CD4-positive, alpha-beta memory T cell (primary cell): ENCODE measurements at regions not wholly inside any gene's neighbourhood (a gene's known extent, or its start where the extent isn't known, plus 50 kb on each side); places are given as distances from the start of the nearest gene placed in this dataset.
"Not testable (repeated sequence)": the region's sequence is repeated elsewhere in the genome, so short reads cannot be mapped to it uniquely, and the experiment has no call there.

Source experiments
- CTCF ChIA-PET: fragments of 350-600 bp; sonication (Branson Sonifier 250); formaldehyde crosslinking; loops from one replicate; lab custom pipeline; 2021; ENCODE audit warnings: inconsistent platforms; ENCODE audit not compliant: partially characterized antibody; lab: Charles Lee
- POLR2A ChIA-PET: fragments of 350-600 bp; sonication (Branson Sonifier 250); formaldehyde crosslinking; loops from one replicate; lab custom pipeline; 2021; ENCODE audit not compliant: partially characterized antibody; lab: Charles Lee
- DNase-seq, 5 donors: peaks; one replicate each; pipeline versions ENCODE4 v3.0.0 to v3.0.0-alpha.2; 2020 to 2022; ENCODE audit warnings: mixed read lengths in 1 of 5
- H3K27ac ChIP-seq: one replicate; pipeline ENCODE4 v1.7.0; 2013; ENCODE audit warnings: low read depth, low read length
- H3K27me3 ChIP-seq: 2 replicates; pipeline ENCODE4 v1.7.0; 2013; ENCODE audit warnings: mild to moderate bottlenecking, low read length, moderate library complexity; ENCODE audit not compliant: insufficient read depth
- H3K36me3 ChIP-seq: 2 replicates; pipeline ENCODE4 v1.7.0; 2013; ENCODE audit warnings: mild to moderate bottlenecking, low read length, moderate library complexity; ENCODE audit not compliant: insufficient read depth
- H3K4me1 ChIP-seq: 2 replicates; pipeline ENCODE4 v1.7.0; 2013; ENCODE audit warnings: mild to moderate bottlenecking, low read length, moderate library complexity; ENCODE audit not compliant: insufficient read depth
- H3K4me3 ChIP-seq, 2 donors: one replicate each; pipeline ENCODE4 v1.7.0; 2013; ENCODE audit warnings: low read length in 2 of 2, mild to moderate bottlenecking in 1 of 2
- H3K9me3 ChIP-seq, 2 donors: one replicate each; pipeline ENCODE4 v1.7.0; 2013; ENCODE audit warnings: low read length in 2 of 2, control low read depth in 1 of 2; ENCODE audit not compliant: control insufficient read depth in 1 of 2
- H3K27ac Mint-ChIP-seq, 7 donors: one replicate each; pipeline ENCODE4 v1.8.0; 2020 to 2021; ENCODE audit warnings: mixed read lengths in 7 of 7, mild to moderate bottlenecking in 6 of 7, inconsistent platforms in 3 of 7, moderate library complexity in 3 of 7
- H3K27me3 Mint-ChIP-seq, 2 donors: one replicate each; pipeline ENCODE4 v1.8.0; 2020 to 2021; ENCODE audit warnings: mixed read lengths in 2 of 2
- H3K36me3 Mint-ChIP-seq, 2 donors: one replicate each; pipeline ENCODE4 v1.8.0; 2020 to 2021; ENCODE audit warnings: mixed read lengths in 2 of 2, inconsistent platforms in 1 of 2, mild to moderate bottlenecking in 1 of 2
- H3K4me1 Mint-ChIP-seq, 4 donors: one replicate each; pipeline ENCODE4 v1.8.0; 2020 to 2021; ENCODE audit warnings: mixed read lengths in 4 of 4, mild to moderate bottlenecking in 1 of 4
- H3K4me3 Mint-ChIP-seq, 8 donors: one replicate each; pipeline ENCODE4 v1.8.0; 2020 to 2021; ENCODE audit warnings: mixed read lengths in 8 of 8, mild to moderate bottlenecking in 7 of 8, moderate library complexity in 6 of 8, inconsistent platforms in 3 of 8
- H3K9me3 Mint-ChIP-seq, 8 donors: one replicate each; pipeline ENCODE4 v1.8.0; 2020 to 2021; ENCODE audit warnings: mixed read lengths in 8 of 8, mild to moderate bottlenecking in 5 of 8, inconsistent platforms in 3 of 8, moderate library complexity in 1 of 8
- intact Hi-C: fragments of 100-400 bp; cut with micrococcal nuclease; formaldehyde crosslinking; loops from one replicate; pipeline ENCODE4 v1.15.1; 2023

- CTCF ChIA-PET = no interaction called here
- Mint-ChIP-seq H3K4me1 (no peaks in the 10 kb centered on the region), H3K9me3 (peaks cover 0 to 4% (median 0%) of the 10 kb centered on the region in 8 donors), H3K36me3 (no peaks in the 10 kb centered on the region), H3K27me3 (peaks cover 6 to 13% of the 10 kb centered on the region in 2 donors), H3K4me3 (no peak overlapping the region), H3K27ac (no peak overlapping the region)
- no peaks in the 10 kb centered on the region for H3K36me3 ChIP-seq
- H3K27ac ChIP-seq = no peak overlapping the region
- intact Hi-C loops = no loop called here
- H3K4me3 ChIP-seq = no peak overlapping the region
- DNase-seq = no peak
- no peaks in the 10 kb centered on the region for H3K27me3 ChIP-seq
- no peaks in the 10 kb centered on the region for H3K4me1 ChIP-seq
- H3K9me3 ChIP-seq = no peaks in the 10 kb centered on the region
- POLR2A ChIA-PET = no interaction called here
These were observed 391.9 kb downstream of the COG6 start for GRCh38 chr13:40047322-40047771.

- no peaks in the 10 kb centered on the region for H3K9me3 ChIP-seq
- CTCF ChIA-PET = no interaction called here
- no peak for DNase-seq
- no peaks in the 10 kb centered on the region for H3K4me1 Mint-ChIP-seq
- H3K36me3 Mint-ChIP-seq = no peaks in the 10 kb centered on the region
- no peaks in the 10 kb centered on the region for H3K4me1 ChIP-seq
- H3K27me3 Mint-ChIP-seq = peaks cover 6 to 13% of the 10 kb centered on the region in 2 donors
- intact Hi-C loops = no loop called here
- no peaks in the 10 kb centered on the region for H3K27me3 ChIP-seq
- POLR2A ChIA-PET = no interaction called here
- H3K36me3 ChIP-seq = no peaks in the 10 kb centered on the region
- H3K27ac ChIP-seq = no peak overlapping the region
- no peak overlapping the region for H3K4me3 ChIP-seq
- no peak overlapping the region for H3K4me3 Mint-ChIP-seq
- no peak overlapping the region for H3K27ac Mint-ChIP-seq
- peaks cover 0 to 4% (median 0%) of the 10 kb centered on the region in 8 donors for H3K9me3 Mint-ChIP-seq
These were observed 393.1 kb downstream of the COG6 start for GRCh38 chr13:40048551-40048950.

- Mint-ChIP-seq H3K27me3 (peaks cover under 1 to 6% of the 10 kb centered on the region in 2 donors), H3K27ac (no peak overlapping the region), H3K4me1 (no peaks in the 10 kb centered on the region), H3K36me3 (no peaks in the 10 kb centered on the region), H3K4me3 (no peak overlapping the region), H3K9me3 (peaks cover 0 to 11% (median 3%) of the 10 kb centered on the region in 8 donors)
- Histone ChIP-seq H3K9me3 (no peaks in the 10 kb centered on the region), H3K27me3 (no peaks in the 10 kb centered on the region), H3K27ac (no peak overlapping the region), H3K4me1 (no peaks in the 10 kb centered on the region), H3K4me3 (no peak overlapping the region), H3K36me3 (no peaks in the 10 kb centered on the region)
- ChIA-PET CTCF (interaction anchor here (0.9 to 1.1 kb wide), 2 partner anchors 12 to 16 kb away, joined by 3 to 4 read pairs; no protein-coding TSS in a partner anchor), POLR2A (no interaction called here)
- intact Hi-C loops = no loop called here
- no peak for DNase-seq
These were observed 397.5 kb downstream of the COG6 start for GRCh38 chr13:40052954-40053353.

GRCh38 chr13:40053401-40053800 lies 397.9 kb downstream of the COG6 start:
- H3K27me3 ChIP-seq = no peaks in the 10 kb centered on the region

GRCh38 chr13:40054422-40054821 lies 399.0 kb downstream of the COG6 start:
- CTCF ChIA-PET, POLR2A ChIA-PET, H3K36me3 ChIP-seq, H3K36me3 Mint-ChIP-seq, DNase-seq, H3K9me3 ChIP-seq, H3K4me3 ChIP-seq, H3K27ac ChIP-seq, H3K4me1 ChIP-seq, H3K4me1 Mint-ChIP-seq, H3K4me3 Mint-ChIP-seq, intact Hi-C loops, H3K27me3 ChIP-seq, H3K27ac Mint-ChIP-seq, H3K27me3 Mint-ChIP-seq: not testable (repeated sequence)
- H3K9me3 Mint-ChIP-seq = peaks cover 0 to 11% (median 3%) of the 10 kb centered on the region in 8 donors

More at GRCh38 chr13:40053401-40053800, 397.9 kb downstream of the COG6 start:
- ChIA-PET CTCF (interaction anchor here (0.9 to 1.1 kb wide), 2 partner anchors 12 to 16 kb away, joined by 3 to 4 read pairs; no protein-coding TSS in a partner anchor), POLR2A (no interaction called here)
- Mint-ChIP-seq H3K36me3 (no peaks in the 10 kb centered on the region), H3K9me3 (peaks cover 0 to 11% (median 3%) of the 10 kb centered on the region in 8 donors), H3K27ac (no peak overlapping the region), H3K4me3 (no peak overlapping the region), H3K4me1 (peaks cover 0 to 1% (median 0%) of the 10 kb centered on the region in 4 donors), H3K27me3 (peaks cover 0 to 4% of the 10 kb centered on the region in 2 donors)
- no peak for DNase-seq
- Histone ChIP-seq H3K27ac (no peak overlapping the region), H3K4me3 (no peak overlapping the region), H3K9me3 (no peaks in the 10 kb centered on the region), H3K4me1 (no peaks in the 10 kb centered on the region), H3K36me3 (no peaks in the 10 kb centered on the region)
- intact Hi-C loops = no loop called here

GRCh38 chr13:40056898-40057619 lies 401.6 kb downstream of the COG6 start:
- Histone ChIP-seq H3K27ac (no peak overlapping the region), H3K4me3 (no peak overlapping the region), H3K4me1 (peaks cover 12% of the 10 kb centered on the region), H3K9me3 (no peaks in the 10 kb centered on the region), H3K36me3 (no peaks in the 10 kb centered on the region), H3K27me3 (no peaks in the 10 kb centered on the region)
- Mint-ChIP-seq H3K27me3 (no peaks in the 10 kb centered on the region), H3K27ac (no peak overlapping the region), H3K9me3 (peaks cover 0 to 11% (median 3%) of the 10 kb centered on the region in 8 donors), H3K4me1 (peaks cover 8 to 22% (median 16%) of the 10 kb centered on the region in 4 donors), H3K4me3 (no peak overlapping the region), H3K36me3 (no peaks in the 10 kb centered on the region)
- POLR2A ChIA-PET = interaction anchor here (1.1 kb wide), 1 partner anchor 131 kb away, joined by 3 read pairs; no protein-coding TSS in a partner anchor
- DNase-seq = no peak
- intact Hi-C loops = no loop called here
- CTCF ChIA-PET = interaction anchor here (1.2 to 1.3 kb wide), 2 partner anchors 12 to 626 kb away, joined by 3 read pairs; no protein-coding TSS in a partner anchor

GRCh38 chr13:40058757-40059236 lies 403.3 kb downstream of the COG6 start:
- Histone ChIP-seq H3K36me3 (no peaks in the 10 kb centered on the region), H3K9me3 (no peaks in the 10 kb centered on the region), H3K27me3 (no peaks in the 10 kb centered on the region), H3K4me1 (peaks cover 12% of the 10 kb centered on the region), H3K4me3 (no peak overlapping the region), H3K27ac (no peak overlapping the region)
- Mint-ChIP-seq H3K27ac (peak overlapping the region in 1 of 7 donors; percentile 3), H3K27me3 (no peaks in the 10 kb centered on the region), H3K9me3 (peaks cover 0 to 4% (median 3%) of the 10 kb centered on the region in 8 donors), H3K4me1 (peaks cover 11 to 22% (median 17%) of the 10 kb centered on the region in 4 donors), H3K36me3 (no peaks in the 10 kb centered on the region), H3K4me3 (no peak overlapping the region)
- no peak for DNase-seq
- ChIA-PET CTCF (interaction anchor here (1.0 to 2.8 kb wide), 2 partner anchors 10 to 280 kb away, joined by 3 to 19 read pairs; no protein-coding TSS in a partner anchor), POLR2A (no interaction called here)
- intact Hi-C loops = no loop called here
